Kidney epithelial cell (primary cell): ENCODE measurements at regions not wholly inside any gene's neighbourhood (a gene's known extent, or its start where the extent isn't known, plus 50 kb on each side); places are given as distances from the start of the nearest gene placed in this dataset.

Experiments
- DNase-seq: peaks from one replicate; pipeline ENCODE4 v3.0.0-alpha.2; 2010; ENCODE audit warnings: low read depth
- H3K27me3 ChIP-seq: 2 replicates; pipeline ENCODE4 v1.6.0; 2011; ENCODE audit warnings: low read length; ENCODE audit not compliant: control insufficient read depth, insufficient read depth
- H3K36me3 ChIP-seq: 2 replicates; pipeline ENCODE4 v1.5.1; 2011; ENCODE audit warnings: low read length; ENCODE audit not compliant: control insufficient read depth, insufficient read depth
- H3K4me3 ChIP-seq: 2 replicates; pipeline ENCODE4 v1.5.1; 2011; ENCODE audit warnings: low read depth, mild to moderate bottlenecking, control low read depth, low read length
- CTCF ChIP-seq: IDR thresholded peaks from 2 replicates; pipeline ENCODE4 v1.5.1; 2011; ENCODE audit warnings: mild to moderate bottlenecking, moderate library complexity, low read length, control low read depth, inconsistent platforms; ENCODE audit not compliant: insufficient read depth, poor library complexity, severe bottlenecking

- Histone ChIP-seq H3K27me3 (no peaks in the 10 kb centered on the region), H3K36me3 (no peaks in the 10 kb centered on the region)
- DNase-seq, result no peak
Observed at GRCh38 chr9:129267141-129267540, 89.1 kb upstream of the IER5L start.

GRCh38 chr9:129266536-129266935, 88.5 kb upstream of the IER5L start:
- no peak for DNase-seq
- H3K27me3 ChIP-seq, result no peaks in the 10 kb centered on the region
- no peaks in the 10 kb centered on the region for H3K36me3 ChIP-seq
- no peak overlapping the region for H3K4me3 ChIP-seq
- no peak for TF ChIP-seq CTCF

More at GRCh38 chr9:129267141-129267540, 89.1 kb upstream of the IER5L start:
- no peak for TF ChIP-seq CTCF
- no peak overlapping the region for H3K4me3 ChIP-seq

GRCh38 chr9:129264388-129264787, 86.3 kb upstream of the IER5L start:
- TF ChIP-seq CTCF, result no peak
- Histone ChIP-seq H3K36me3 (no peaks in the 10 kb centered on the region), H3K27me3 (no peaks in the 10 kb centered on the region), H3K4me3 (no peak overlapping the region)
- no peak for DNase-seq

- DNase-seq, result no peak
- H3K36me3 ChIP-seq, result no peaks in the 10 kb centered on the region
- no peak for TF ChIP-seq CTCF
- no peak overlapping the region for H3K4me3 ChIP-seq
- H3K27me3 ChIP-seq, result peaks cover 4% of the 10 kb centered on the region
Observed at GRCh38 chr9:129263836-129264235, 85.8 kb upstream of the IER5L start.

- TF ChIP-seq CTCF, result no peak
- peaks cover 8% of the 10 kb centered on the region for H3K27me3 ChIP-seq
- no peaks in the 10 kb centered on the region for H3K36me3 ChIP-seq
- DNase-seq, result no peak
- no peak overlapping the region for H3K4me3 ChIP-seq
Observed at GRCh38 chr9:129262261-129262660, 84.2 kb upstream of the IER5L start.

GRCh38 chr9:129259375-129259774, 81.3 kb upstream of the IER5L start:
- no peak for DNase-seq
- no peak for TF ChIP-seq CTCF
- no peaks in the 10 kb centered on the region for H3K36me3 ChIP-seq
- peaks cover 8% of the 10 kb centered on the region for H3K27me3 ChIP-seq
- H3K4me3 ChIP-seq, result no peak overlapping the region
